B cell (primary cell): ENCODE measurements at regions not wholly inside any gene's neighbourhood (a gene's known extent, or its start where the extent isn't known, plus 50 kb on each side); places are given as distances from the start of the nearest gene placed in this dataset.

ENCODE experiments used
- ATAC-seq: fragments of 200-7000 bp; cut with Tn5 transposase; one replicate; pipeline ENCODE4 v1.10.0; 2021; ENCODE audit warnings: low read depth, mild to moderate bottlenecking, moderate number of reproducible peaks, moderate library complexity
- CTCF ChIA-PET: fragments of 350-600 bp; sonication (Branson Sonifier 250); formaldehyde crosslinking; loops from one replicate; lab custom pipeline; 2021; ENCODE audit warnings: antibody characterized with exemption, inconsistent platforms; lab: Charles Lee
- POLR2A ChIA-PET: fragments of 350-600 bp; sonication (Branson Sonifier 250); formaldehyde crosslinking; loops from one replicate; lab custom pipeline; 2021; ENCODE audit warnings: antibody characterized with exemption; lab: Charles Lee
- DNase-seq: peaks from one replicate; pipeline ENCODE4 v3.0.0; 2013
- H2AFZ ChIP-seq: 2 replicates; pipeline ENCODE4 v1.6.1; 2012; ENCODE audit warnings: mild to moderate bottlenecking, low read depth, low read length; ENCODE audit not compliant: insufficient read depth, poor library complexity, severe bottlenecking
- H3K27ac ChIP-seq, 2 donors: 1 replicate in 1 of 2; 2 replicates in 1 of 2; pipeline ENCODE4 v1.5.1; 2012 to 2013; ENCODE audit warnings: low read length in 2 of 2, mild to moderate bottlenecking in 2 of 2, moderate library complexity in 1 of 2
- H3K27me3 ChIP-seq, 4 experiments: fragments of 200-600 bp in 1 of 4; sonication (generic) in 1 of 4; replicated peaks in 1 of 4; 1 replicate in 2 of 4; 2 replicates in 2 of 4; pipeline versions ENCODE4 v1.6.1 to v1.7.0; 2013 to 2016; ENCODE audit warnings: low read length in 3 of 4, mild to moderate bottlenecking in 2 of 4, mixed read lengths in 1 of 4, moderate library complexity in 1 of 4; ENCODE audit not compliant: insufficient read depth in 4 of 4, control insufficient read depth in 3 of 4; ENCODE audit errors: control extremely low read depth in 1 of 4
- H3K36me3 ChIP-seq, 2 experiments: replicated peaks in 1 of 2; 1 replicate in 1 of 2; 2 replicates in 1 of 2; pipeline versions ENCODE4 v1.6.1 to v1.7.1; 2013; ENCODE audit warnings: low read length in 1 of 2; ENCODE audit not compliant: insufficient read depth in 2 of 2, control insufficient read depth in 1 of 2; ENCODE audit errors: control extremely low read depth in 1 of 2, extremely low read depth in 1 of 2
- H3K4me1 ChIP-seq, 2 donors: fragments of 200-600 bp in 1 of 2; sonication (generic) in 1 of 2; 1 replicate in 1 of 2; 2 replicates in 1 of 2; pipeline versions ENCODE4 v1.5.1 to v1.6.1; 2013 to 2017; ENCODE audit warnings: low read length in 2 of 2; ENCODE audit not compliant: control insufficient read depth in 2 of 2, insufficient read depth in 2 of 2
- H3K4me2 ChIP-seq: replicated peaks from 2 replicates; pipeline ENCODE3; 2012; ENCODE audit warnings: mild to moderate bottlenecking, low read depth, low read length; ENCODE audit not compliant: poor library complexity, severe bottlenecking
- H3K4me3 ChIP-seq, 5 experiments: fragments of 200-600 bp in 1 of 5; sonication (generic) in 1 of 5; 1 replicate in 3 of 5; 2 replicates in 2 of 5; pipeline versions ENCODE4 v1.5.1 to v1.7.0; 2011 to 2016; ENCODE audit warnings: low read length in 4 of 5, mild to moderate bottlenecking in 4 of 5, low read depth in 2 of 5, control low read depth in 1 of 5, moderate library complexity in 1 of 5; ENCODE audit not compliant: insufficient read depth in 1 of 5; ENCODE audit errors: control extremely low read depth in 1 of 5, extremely low read depth in 1 of 5
- H3K79me2 ChIP-seq: fragments of 200-600 bp; sonication (generic); one replicate; pipeline ENCODE4 v1.6.0; 2016; ENCODE audit warnings: low read length; ENCODE audit not compliant: control insufficient read depth, insufficient read depth
- H3K9ac ChIP-seq: fragments of 200-600 bp; sonication (generic); 2 replicates; pipeline ENCODE4 v1.6.1; 2017; ENCODE audit warnings: mild to moderate bottlenecking, low read length, moderate library complexity
- H3K9me3 ChIP-seq, 3 donors: one replicate each; pipeline versions ENCODE4 v1.6.1 to v1.7.1; 2013; ENCODE audit warnings: low read length in 2 of 3; ENCODE audit not compliant: control insufficient read depth in 2 of 3, insufficient read depth in 1 of 3; ENCODE audit errors: control extremely low read depth in 1 of 3
- H4K20me1 ChIP-seq: 2 replicates; pipeline ENCODE4 v1.6.0; 2012; ENCODE audit warnings: mild to moderate bottlenecking, low read length; ENCODE audit not compliant: insufficient read depth, control insufficient read depth, poor library complexity, severe bottlenecking
- H3K27ac Mint-ChIP-seq: one replicate; pipeline ENCODE4 v1.8.0; 2021; ENCODE audit warnings: mixed read lengths
- H3K27me3 Mint-ChIP-seq: one replicate; pipeline ENCODE4 v1.8.0; 2021; ENCODE audit warnings: mixed read lengths
- H3K4me1 Mint-ChIP-seq: one replicate; pipeline ENCODE4 v1.8.0; 2021; ENCODE audit warnings: mixed read lengths
- H3K4me3 Mint-ChIP-seq: one replicate; pipeline ENCODE4 v1.8.0; 2021; ENCODE audit warnings: mixed read lengths
- H3K9me3 Mint-ChIP-seq: one replicate; pipeline ENCODE4 v1.8.0; 2022; ENCODE audit warnings: mixed read lengths; ENCODE audit not compliant: insufficient read depth
- CTCF ChIP-seq: fragments of 200-600 bp; IDR thresholded peaks from one replicate; pipeline ENCODE4 v1.8.0; 2022; ENCODE audit warnings: antibody characterized with exemption, mild to moderate bottlenecking
- EZH2 ChIP-seq: IDR thresholded peaks from 2 replicates; pipeline ENCODE4 v1.6.1; 2012; ENCODE audit warnings: borderline replicate concordance, low read depth, mild to moderate bottlenecking, moderate library complexity, low read length; ENCODE audit not compliant: insufficient read depth, poor library complexity, severe bottlenecking
- WGBS: methylation state at CpG from one replicate; pipeline ENCODE4 v1.1.5; 2013; ENCODE audit warnings: missing lambda C conversion rate; ENCODE audit not compliant: insufficient coverage; 5-methylcytosine and 5-hydroxymethylcytosine counted together
- intact Hi-C: fragments of 100-400 bp; cut with micrococcal nuclease; formaldehyde crosslinking; loops from one replicate; pipeline ENCODE4 v1.10.0; 2022

GRCh38 chr5:63230754-63231153 lies 652.1 kb downstream of the LRRC70 start:
- Histone ChIP-seq H3K4me2 (no peak overlapping the region), H3K4me1 (no peaks in the 10 kb centered on the region), H3K27me3 (no peaks in the 10 kb centered on the region), H2AFZ (no peak overlapping the region), H3K4me3 (no peak overlapping the region), H3K79me2 (no peaks in the 10 kb centered on the region), H3K36me3 (no peaks in the 10 kb centered on the region), H3K9me3 (no peaks in the 10 kb centered on the region), H4K20me1 (no peaks in the 10 kb centered on the region), H3K27ac (no peak overlapping the region), H3K9ac (no peak overlapping the region)
- H3K4me3 Mint-ChIP-seq = no peak overlapping the region
- no peak for DNase-seq
- no peaks in the 10 kb centered on the region for H3K9me3 Mint-ChIP-seq
- POLR2A ChIA-PET = no interaction called here
- ATAC-seq = no peak
- H3K27me3 Mint-ChIP-seq = no peaks in the 10 kb centered on the region
- no peak overlapping the region for H3K27ac Mint-ChIP-seq
- CTCF ChIA-PET = no interaction called here
- WGBS = no CpG with 5 or more reads among the region's 2 CpGs
- TF ChIP-seq EZH2 (no peak), CTCF (no peak)
- H3K4me1 Mint-ChIP-seq = no peaks in the 10 kb centered on the region
- intact Hi-C loops = no loop called here

GRCh38 chr5:63228154-63228553 lies 649.5 kb downstream of the LRRC70 start:
- Mint-ChIP-seq H3K9me3 (no peaks in the 10 kb centered on the region), H3K27ac (no peak overlapping the region), H3K27me3 (no peaks in the 10 kb centered on the region), H3K4me1 (no peaks in the 10 kb centered on the region), H3K4me3 (no peak overlapping the region)
- no peak overlapping the region for H3K4me2 ChIP-seq
- H3K27me3 ChIP-seq = no peaks in the 10 kb centered on the region
- ChIA-PET POLR2A (no interaction called here), CTCF (no interaction called here)
- H4K20me1 ChIP-seq = no peaks in the 10 kb centered on the region
- H2AFZ ChIP-seq = no peak overlapping the region
- H3K27ac ChIP-seq = no peak overlapping the region
- H3K79me2 ChIP-seq = no peaks in the 10 kb centered on the region
- no peak for TF ChIP-seq EZH2
- no peaks in the 10 kb centered on the region for H3K36me3 ChIP-seq
- intact Hi-C loops = no loop called here
- no peak overlapping the region for H3K4me3 ChIP-seq
- H3K4me1 ChIP-seq = no peaks in the 10 kb centered on the region
- no CpG with 5 or more reads among the region's 2 CpGs for WGBS
- H3K9me3 ChIP-seq = no peaks in the 10 kb centered on the region
- ATAC-seq (no peak), DNase-seq (no peak)
- no peak overlapping the region for H3K9ac ChIP-seq
